ENCODE measurements at regions not wholly inside any gene's neighbourhood (a gene's known extent, or its start where the extent isn't known, plus 50 kb on each side); places are given as distances from the start of the nearest gene placed in this dataset.

DNA sequence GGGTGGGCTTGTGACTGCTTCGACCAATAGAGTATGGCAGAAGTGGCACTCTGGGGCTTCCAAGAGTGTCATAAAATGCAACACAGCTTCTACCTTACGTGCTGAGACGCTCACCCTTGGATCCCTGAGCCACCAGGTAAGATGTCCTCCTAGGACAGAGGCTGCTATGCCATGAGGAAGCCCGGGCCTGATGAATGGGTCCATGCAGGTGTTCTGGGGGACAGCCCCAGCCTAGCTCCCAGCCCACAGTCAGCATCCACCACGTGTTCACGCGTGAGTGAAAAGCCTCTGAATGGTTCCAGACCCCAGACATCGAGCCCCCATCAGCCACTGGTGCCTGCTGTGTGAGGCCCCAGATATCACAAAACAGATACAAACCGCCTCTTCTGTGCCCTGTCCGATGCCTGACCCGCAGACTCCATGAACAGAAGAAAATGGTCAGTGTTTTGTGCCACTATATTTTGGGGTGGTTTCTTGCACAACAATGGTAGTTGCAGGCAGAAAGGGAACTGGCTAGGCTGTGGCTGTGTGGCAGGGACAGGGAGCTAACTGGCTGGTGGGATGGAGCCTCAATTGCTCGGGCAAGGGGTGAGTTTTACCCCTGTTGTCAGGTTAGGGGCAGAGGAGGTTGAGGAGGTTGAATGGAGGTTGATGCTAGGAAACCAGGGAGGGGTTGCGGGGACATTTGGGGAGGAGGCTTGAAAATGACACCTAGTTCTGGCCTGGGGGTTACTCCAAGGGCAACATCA lies 92.2 kb downstream of the LINGO1 start:
- no peak for DNase-seq

DNA sequence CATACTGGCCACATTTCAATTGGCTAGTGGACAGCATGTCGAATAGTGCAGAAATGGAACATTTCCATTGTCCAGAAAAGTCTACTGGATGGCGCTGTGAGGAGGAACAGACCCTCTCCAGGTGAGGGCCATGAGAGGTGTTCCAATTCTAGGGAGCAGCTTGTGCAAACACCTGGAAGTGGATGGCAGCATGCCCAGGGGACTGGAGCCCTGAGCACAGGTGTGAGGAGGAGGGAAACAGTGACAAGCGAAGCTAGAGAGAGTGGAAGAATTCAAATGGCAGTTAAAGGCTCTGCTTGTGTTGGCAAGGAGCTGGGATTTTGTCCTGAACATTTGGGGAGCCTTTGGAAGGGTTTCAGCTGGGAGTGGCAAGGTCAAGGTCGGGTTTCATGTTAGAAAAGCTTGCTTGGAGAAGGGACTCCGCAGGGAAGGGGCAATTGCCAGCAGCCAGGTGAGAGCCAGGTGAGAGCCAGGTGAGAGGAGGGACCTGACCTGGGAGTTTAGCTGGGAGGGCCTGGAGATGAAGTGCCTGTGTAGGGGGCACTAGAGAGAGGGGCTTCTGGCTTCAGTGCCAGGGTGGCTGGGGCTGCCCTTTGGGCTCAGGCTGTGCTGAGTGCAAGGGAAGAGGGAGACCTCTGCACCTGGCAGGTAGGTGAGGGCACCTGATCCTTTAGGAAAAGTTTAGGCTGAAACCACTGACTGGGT lies 93.8 kb downstream of the LINGO1 start:
- no peak for DNase-seq

DNA sequence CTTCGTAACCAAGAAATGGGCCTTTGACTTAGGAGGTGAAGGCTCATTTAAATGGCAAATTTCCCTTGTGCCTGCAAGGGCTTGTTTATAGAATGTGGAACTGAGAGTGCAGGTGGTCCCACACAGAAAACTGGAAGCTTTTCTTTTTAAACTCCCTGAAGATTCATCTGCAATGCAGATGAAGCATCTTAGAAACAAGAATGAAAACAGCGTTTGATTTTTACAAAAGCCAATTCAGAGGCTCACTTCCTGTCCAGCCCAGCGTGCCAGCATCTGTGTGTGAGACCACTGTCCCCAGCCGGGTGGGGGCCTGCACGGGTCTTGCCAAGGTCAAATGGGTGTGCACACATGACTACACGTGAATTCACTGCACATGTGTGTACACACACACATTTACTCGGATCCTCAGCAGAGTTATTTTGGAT lies 94.7 kb downstream of the LINGO1 start:
- DNase-seq, result no peak

DNA sequence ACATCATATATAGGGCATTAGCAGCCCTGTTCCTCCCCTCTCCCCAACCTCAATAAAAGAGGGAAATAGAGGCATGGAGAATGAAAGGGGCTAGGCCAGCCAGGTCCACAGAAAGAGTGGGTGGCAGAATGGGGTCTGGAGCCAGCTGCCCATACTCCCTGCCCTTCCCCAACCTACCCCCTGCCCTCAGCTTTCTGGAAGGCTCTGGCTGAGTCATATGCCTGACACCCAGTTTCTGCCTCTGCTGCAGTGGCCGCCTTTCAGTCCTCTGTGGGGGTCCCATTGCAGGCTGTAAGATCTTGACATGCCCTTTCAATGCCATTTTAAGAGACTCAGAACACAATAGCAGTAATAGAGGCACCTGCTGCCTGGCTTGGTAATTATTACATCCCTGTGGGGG lies 95.7 kb downstream of the LINGO1 start:
- no peak for DNase-seq

DNA sequence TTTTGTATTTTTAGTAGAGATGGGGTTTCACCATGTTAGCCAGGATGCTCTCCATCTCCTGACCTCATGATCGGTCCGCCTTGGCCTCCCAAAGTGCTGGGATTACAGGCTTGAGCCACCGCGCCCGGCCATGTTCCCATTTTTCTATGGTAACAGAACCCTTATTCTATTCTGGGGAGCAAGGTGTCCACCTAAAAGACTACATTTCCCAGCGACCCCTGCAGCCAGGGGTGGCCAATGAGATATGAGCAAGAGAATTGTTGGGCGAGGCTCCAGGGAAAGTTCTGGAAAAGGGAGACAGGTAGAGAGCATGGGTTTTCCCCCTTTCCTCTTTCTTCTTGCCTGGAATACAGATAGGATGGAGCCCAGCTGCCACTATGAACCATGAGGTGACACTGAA lies 96.9 kb downstream of the LINGO1 start:
- DNase-seq, result no peak

Measured in NCI-H187 (cell line).